Lower leg skin (tissue), 4 donors: ENCODE measurements at regions not wholly inside any gene's neighbourhood (a gene's known extent, or its start where the extent isn't known, plus 50 kb on each side); places are given as distances from the start of the nearest gene placed in this dataset.

Source experiments
- DNase-seq, 2 donors: peaks; one replicate each; pipeline ENCODE4 v3.0.0-alpha.2; 2019; ENCODE audit warnings: low spot score in 2 of 2
- H3K4me3 ChIP-seq: fragments of 200-600 bp; sonication (generic); 2 replicates; pipeline ENCODE4 v1.5.1; 2017; ENCODE audit warnings: mild to moderate bottlenecking, low read depth; ENCODE audit not compliant: poor library complexity, severe bottlenecking
- POLR2A ChIP-seq, 2 donors: fragments of 450-650 bp; IDR thresholded peaks; one replicate each; pipeline ENCODE4 v1.6.1; 2016 to 2017; ENCODE audit warnings: antibody characterized with exemption in 2 of 2, mild to moderate bottlenecking in 1 of 2, moderate library complexity in 1 of 2
- WGBS, 2 donors: methylation state at CpG; one replicate each; pipeline ENCODE4 v1.1.5; 2018; 5-methylcytosine and 5-hydroxymethylcytosine counted together
- intact Hi-C: fragments of 100-400 bp; cut with DNase I; formaldehyde crosslinking; loops from one replicate; pipeline ENCODE4 v1.15.0; 2023; ENCODE audit warnings: low total_unique reads
- TF ChIP-seq, protein P1 (sequence below), 3 donors: fragments of 450-650 bp; IDR thresholded peaks; one replicate each; pipeline ENCODE4 v1.5.1; 2016; ENCODE audit warnings: antibody characterized with exemption in 3 of 3, mild to moderate bottlenecking in 3 of 3, moderate library complexity in 2 of 3

DNA sequence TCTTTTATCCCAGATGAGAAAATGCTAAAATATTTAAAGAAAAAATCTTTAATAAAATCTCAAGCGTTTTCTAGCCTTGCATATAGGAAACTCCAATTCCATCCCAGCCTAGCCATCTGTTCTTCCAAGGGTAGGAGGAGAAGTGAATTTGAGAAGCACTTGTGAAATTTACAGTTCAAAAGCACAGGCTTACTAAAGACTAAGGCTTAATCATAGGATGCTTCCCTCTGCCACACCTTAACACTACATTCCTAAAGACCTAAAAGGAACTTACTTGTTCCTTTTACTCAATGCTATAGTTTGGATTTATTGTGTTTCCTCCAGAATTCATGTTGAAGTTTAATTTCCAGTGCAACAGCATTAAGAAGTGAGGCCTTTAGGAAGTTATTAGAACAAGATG lies 764.8 kb upstream of the CADM2 start:
- WGBS, 2 donors, result 69 to 73% methylated on average over 1 of the region's 1 CpG
- no peak for DNase-seq
- intact Hi-C loops, result no loop called here
- no peak overlapping the region for H3K4me3 ChIP-seq
- TF ChIP-seq, protein P1, sequence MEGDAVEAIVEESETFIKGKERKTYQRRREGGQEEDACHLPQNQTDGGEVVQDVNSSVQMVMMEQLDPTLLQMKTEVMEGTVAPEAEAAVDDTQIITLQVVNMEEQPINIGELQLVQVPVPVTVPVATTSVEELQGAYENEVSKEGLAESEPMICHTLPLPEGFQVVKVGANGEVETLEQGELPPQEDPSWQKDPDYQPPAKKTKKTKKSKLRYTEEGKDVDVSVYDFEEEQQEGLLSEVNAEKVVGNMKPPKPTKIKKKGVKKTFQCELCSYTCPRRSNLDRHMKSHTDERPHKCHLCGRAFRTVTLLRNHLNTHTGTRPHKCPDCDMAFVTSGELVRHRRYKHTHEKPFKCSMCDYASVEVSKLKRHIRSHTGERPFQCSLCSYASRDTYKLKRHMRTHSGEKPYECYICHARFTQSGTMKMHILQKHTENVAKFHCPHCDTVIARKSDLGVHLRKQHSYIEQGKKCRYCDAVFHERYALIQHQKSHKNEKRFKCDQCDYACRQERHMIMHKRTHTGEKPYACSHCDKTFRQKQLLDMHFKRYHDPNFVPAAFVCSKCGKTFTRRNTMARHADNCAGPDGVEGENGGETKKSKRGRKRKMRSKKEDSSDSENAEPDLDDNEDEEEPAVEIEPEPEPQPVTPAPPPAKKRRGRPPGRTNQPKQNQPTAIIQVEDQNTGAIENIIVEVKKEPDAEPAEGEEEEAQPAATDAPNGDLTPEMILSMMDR (IDR thresholded peaks at IDR 0.05), result no peak
- TF ChIP-seq POLR2A (IDR thresholded peaks at IDR 0.05), result no peak

- intact Hi-C loops, result no loop called here
- no peak for DNase-seq
- TF ChIP-seq, protein P1 (IDR thresholded peaks at IDR 0.05), result no peak
- no peak for TF ChIP-seq POLR2A (IDR thresholded peaks at IDR 0.05)
- no peak overlapping the region for H3K4me3 ChIP-seq
Observed at GRCh38 chr3:84209474-84209873, 749.3 kb upstream of the CADM2 start.

DNA sequence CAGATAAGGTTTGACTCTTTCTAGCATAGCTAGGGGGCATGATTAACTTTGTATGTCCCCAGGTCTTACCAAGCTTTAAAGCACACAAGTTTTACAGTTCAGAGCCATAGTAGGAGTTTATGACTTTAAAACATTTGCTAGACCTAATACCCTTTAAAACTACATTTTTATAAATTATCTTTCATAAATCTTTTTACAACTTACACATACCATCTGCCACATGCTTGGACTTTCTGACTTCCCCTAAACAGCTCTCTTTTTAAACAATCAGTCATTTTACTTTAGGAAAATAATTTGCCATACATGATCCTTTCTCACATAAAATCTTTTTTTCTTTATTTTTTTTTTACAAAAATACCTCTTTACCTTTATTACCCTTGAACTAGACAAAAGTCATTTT lies 735.3 kb upstream of the CADM2 start:
- DNase-seq, result no peak
- no peak overlapping the region for H3K4me3 ChIP-seq
- TF ChIP-seq, protein P1 (IDR thresholded peaks at IDR 0.05), result no peak
- no peak for TF ChIP-seq POLR2A (IDR thresholded peaks at IDR 0.05)
- intact Hi-C loops, result no loop called here

DNA sequence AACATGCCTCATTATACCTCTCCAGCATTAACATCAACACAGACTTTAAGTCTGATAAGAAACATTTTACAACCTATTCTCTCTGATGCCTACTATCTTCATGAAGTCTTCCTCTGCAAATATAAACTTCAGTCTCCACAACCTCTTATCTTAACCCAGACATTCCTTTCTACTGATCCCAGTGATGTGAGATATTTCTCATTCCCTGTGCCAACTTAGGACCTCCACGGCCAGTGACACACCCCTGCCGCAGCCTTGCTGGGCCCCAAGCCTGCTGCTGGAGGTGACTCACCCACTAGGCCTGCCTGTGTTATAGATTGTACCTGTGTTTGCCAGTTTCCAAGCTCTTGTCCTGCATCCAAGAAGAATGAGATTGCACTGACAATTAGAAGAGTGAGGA lies 734.5 kb upstream of the CADM2 start:
- H3K4me3 ChIP-seq, result no peak overlapping the region
- intact Hi-C loops, result no loop called here
- TF ChIP-seq POLR2A (IDR thresholded peaks at IDR 0.05), result no peak
- TF ChIP-seq, protein P1 (IDR thresholded peaks at IDR 0.05), result no peak
- WGBS, 2 donors, result 81 to 82% methylated on average over 2 of the region's 2 CpGs
- DNase-seq, result no peak

DNA sequence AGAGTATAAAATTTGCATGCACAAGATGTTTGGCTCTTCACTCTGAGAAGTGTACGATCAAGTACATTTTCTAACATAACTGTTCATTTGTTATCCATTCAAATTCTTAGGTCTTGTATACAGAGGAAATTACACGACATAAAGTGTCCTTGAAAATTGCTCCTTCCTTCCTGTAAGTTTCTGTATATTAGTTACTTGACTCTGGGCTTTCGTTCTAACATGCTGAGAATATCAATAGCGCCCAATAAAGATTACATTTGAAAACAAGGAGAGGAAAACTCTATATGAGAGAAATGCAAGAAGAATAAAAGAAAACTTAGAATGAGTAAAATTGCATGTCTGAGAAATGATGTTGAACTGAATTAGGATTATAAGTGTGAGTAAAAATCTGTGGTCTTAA lies 722.5 kb upstream of the CADM2 start:
- no peak for TF ChIP-seq POLR2A (IDR thresholded peaks at IDR 0.05)
- DNase-seq, result no peak
- 82 to 84% methylated on average over 4 of the region's 4 CpGs for WGBS, 2 donors
- intact Hi-C loops, result no loop called here
- no peak overlapping the region for H3K4me3 ChIP-seq

GRCh38 chr3:84245789-84246188 lies 713.0 kb upstream of the CADM2 start:
- H3K4me3 ChIP-seq, result no peak overlapping the region
- TF ChIP-seq, protein P1 (IDR thresholded peaks at IDR 0.05), result no peak
- TF ChIP-seq POLR2A (IDR thresholded peaks at IDR 0.05), result no peak
- WGBS, 2 donors, result 15 to 37% methylated on average over 1 of the region's 1 CpG
- no peak for DNase-seq
- intact Hi-C loops, result no loop called here
